IPS-NIHi7 (cell line): ENCODE measurements at regions not wholly inside any gene's neighbourhood (a gene's known extent, or its start where the extent isn't known, plus 50 kb on each side); places are given as distances from the start of the nearest gene placed in this dataset.
"Not testable (repeated sequence)": the region's sequence is repeated elsewhere in the genome, so short reads cannot be mapped to it uniquely, and the experiment has no call there.

Source experiments
- DNase-seq: peaks from one replicate; pipeline ENCODE4 v3.0.0; 2012; ENCODE audit warnings: mixed read lengths; ENCODE audit errors: extremely low spot score

GRCh38 chr6:53446151-53446550 lies 97.4 kb upstream of the ELOVL5 start:
- no peak for DNase-seq

- DNase-seq = no peak
Measured at GRCh38 chr6:53441761-53442160, 93.0 kb upstream of the ELOVL5 start.

GRCh38 chr6:53441035-53441493 lies 92.3 kb upstream of the ELOVL5 start:
- no peak for DNase-seq

- DNase-seq = no peak
Measured at GRCh38 chr6:53440336-53440945, 91.7 kb upstream of the ELOVL5 start.

GRCh38 chr6:53439556-53439955 lies 90.8 kb upstream of the ELOVL5 start:
- no peak for DNase-seq

GRCh38 chr6:53437557-53438202 lies 88.9 kb upstream of the ELOVL5 start:
- DNase-seq = peak; percentile 65

GRCh38 chr6:53436526-53437303 lies 88.0 kb upstream of the ELOVL5 start:
- DNase-seq = no peak

GRCh38 chr6:53433951-53434285 lies 85.2 kb upstream of the ELOVL5 start:
- DNase-seq = no peak

- no peak for DNase-seq
Measured at GRCh38 chr6:53433261-53433950, 84.7 kb upstream of the ELOVL5 start.

- no peak for DNase-seq
Measured at GRCh38 chr6:53432318-53433161, 83.8 kb upstream of the ELOVL5 start.

- DNase-seq = no peak
Measured at GRCh38 chr6:53431704-53432103, 83.0 kb upstream of the ELOVL5 start.

GRCh38 chr6:53429401-53429800 lies 80.7 kb upstream of the ELOVL5 start:
- no peak for DNase-seq

- no peak for DNase-seq
Measured at GRCh38 chr6:53428886-53429285, 80.1 kb upstream of the ELOVL5 start.

GRCh38 chr6:53426667-53427270 lies 78.0 kb upstream of the ELOVL5 start:
- no peak for DNase-seq

GRCh38 chr6:53426117-53426516 lies 77.4 kb upstream of the ELOVL5 start:
- no peak for DNase-seq

GRCh38 chr6:53424976-53425718 lies 76.4 kb upstream of the ELOVL5 start:
- DNase-seq = no peak

GRCh38 chr6:53424300-53424699 lies 75.5 kb upstream of the ELOVL5 start:
- no peak for DNase-seq

GRCh38 chr6:53423560-53423959 lies 74.8 kb upstream of the ELOVL5 start:
- DNase-seq = not testable (repeated sequence)

GRCh38 chr6:53419026-53419425 lies 70.3 kb upstream of the ELOVL5 start:
- DNase-seq = no peak

- no peak for DNase-seq
Measured at GRCh38 chr6:53418288-53418687, 69.5 kb upstream of the ELOVL5 start.
